GM23338 (cell line): ENCODE measurements at regions not wholly inside any gene's neighbourhood (a gene's known extent, or its start where the extent isn't known, plus 50 kb on each side); places are given as distances from the start of the nearest gene placed in this dataset.
A peak's percentile ranks its signal among the peaks of the same experiment; 100 is the strongest.

Experiments used
- ATAC-seq: fragments of 200-7000 bp; cut with Tn5 transposase; 3 replicates; pipeline ENCODE4 v1.9.1; 2020
- DNase-seq: peaks from one replicate; pipeline ENCODE4 v3.0.0-alpha.2; 2015; ENCODE audit warnings: low spot score
- H2AFZ ChIP-seq: fragments of 200-600 bp; sonication (generic); 2 replicates; pipeline ENCODE4 v1.8.0; 2016; ENCODE audit warnings: antibody characterized with exemption, mild to moderate bottlenecking, moderate library complexity
- H3F3A ChIP-seq: fragments of 200-600 bp; sonication (generic); replicated peaks from 2 replicates; pipeline ENCODE4 v1.8.0; 2017; ENCODE audit warnings: antibody characterized with exemption, mixed run types, low read depth
- H3K27ac ChIP-seq: fragments of 200-600 bp; sonication (generic); 2 replicates; pipeline ENCODE4 v1.6.1; 2016; ENCODE audit warnings: low read depth
- H3K27me3 ChIP-seq: fragments of 200-600 bp; sonication (generic); 2 replicates; pipeline ENCODE4 v1.8.0; 2016; ENCODE audit warnings: mild to moderate bottlenecking, mixed run types, moderate library complexity; ENCODE audit not compliant: insufficient read depth
- H3K36me3 ChIP-seq: fragments of 200-600 bp; sonication (generic); 2 replicates; pipeline ENCODE4 v1.8.0; 2016; ENCODE audit warnings: mild to moderate bottlenecking; ENCODE audit not compliant: insufficient read depth
- H3K4me1 ChIP-seq: fragments of 200-600 bp; sonication (generic); 2 replicates; pipeline ENCODE4 v1.8.0; 2016; ENCODE audit warnings: mild to moderate bottlenecking, moderate library complexity; ENCODE audit not compliant: insufficient read depth
- H3K4me2 ChIP-seq: fragments of 200-600 bp; sonication (generic); 2 replicates; pipeline ENCODE4 v1.7.1; 2017; ENCODE audit warnings: mixed run types
- H3K4me3 ChIP-seq: fragments of 200-600 bp; sonication (generic); 2 replicates; pipeline ENCODE4 v1.6.1; 2016; ENCODE audit warnings: mixed run types
- H3K79me2 ChIP-seq: fragments of 200-600 bp; sonication (generic); replicated peaks from 2 replicates; pipeline ENCODE4 v1.8.0; 2017; ENCODE audit warnings: mild to moderate bottlenecking; ENCODE audit not compliant: insufficient read depth
- H3K9me2 ChIP-seq: fragments of 200-600 bp; sonication (generic); 2 replicates; pipeline ENCODE4 v1.8.0; 2017; ENCODE audit not compliant: insufficient read depth
- H4K20me1 ChIP-seq: fragments of 200-600 bp; sonication (generic); replicated peaks from 2 replicates; pipeline ENCODE4 v1.8.0; 2017; ENCODE audit warnings: mild to moderate bottlenecking; ENCODE audit not compliant: insufficient read depth
- H3K27ac Mint-ChIP-seq: 2 replicates; pipeline ENCODE4 v1.8.0; 2020; ENCODE audit warnings: inconsistent platforms, mild to moderate bottlenecking, moderate library complexity, mixed read lengths
- H3K27me3 Mint-ChIP-seq: 3 replicates; pipeline ENCODE4 v1.8.0; 2022; ENCODE audit warnings: low read depth, mild to moderate bottlenecking, moderate library complexity, mixed read lengths, inconsistent platforms; ENCODE audit not compliant: insufficient read depth, poor library complexity
- H3K36me3 Mint-ChIP-seq: 3 replicates; pipeline ENCODE4 v1.8.0; 2021; ENCODE audit warnings: low read depth, mild to moderate bottlenecking, inconsistent platforms, moderate library complexity, mixed read lengths
- H3K4me1 Mint-ChIP-seq: 3 replicates; pipeline ENCODE4 v1.8.0; 2020; ENCODE audit warnings: mild to moderate bottlenecking, inconsistent platforms, mixed read lengths
- H3K4me3 Mint-ChIP-seq: 3 replicates; pipeline ENCODE4 v1.8.0; 2021; ENCODE audit warnings: moderate library complexity, mild to moderate bottlenecking, inconsistent platforms, mixed read lengths
- H3K9me3 Mint-ChIP-seq: 3 replicates; pipeline ENCODE4 v1.8.0; 2020; ENCODE audit warnings: moderate library complexity, mild to moderate bottlenecking, inconsistent platforms, mixed read lengths
- CTCF ChIP-seq, 2 experiments: fragments of 200-600 bp in 1 of 2; sonication (generic) in 1 of 2; conservative IDR thresholded peaks; 2 replicates each; pipeline versions ENCODE4 v1.5.1 to v1.6.1; 2016 to 2017; ENCODE audit warnings: antibody characterized with exemption in 2 of 2, low read depth in 2 of 2, mild to moderate bottlenecking in 2 of 2, moderate library complexity in 1 of 2
- ETS1 ChIP-seq: IDR thresholded peaks from 2 replicates; pipeline ENCODE4 v1.6.1; 2016; ENCODE audit warnings: antibody characterized with exemption
- EZH2phosphoT487 ChIP-seq: fragments of 200-600 bp; sonication (generic); IDR thresholded peaks from one replicate; pipeline ENCODE4 v1.8.1; 2018; ENCODE audit warnings: antibody characterized with exemption; ENCODE audit not compliant: unreplicated experiment
- JUNB ChIP-seq: IDR thresholded peaks from one replicate; pipeline ENCODE4 v1.6.1; 2016; ENCODE audit warnings: antibody characterized with exemption; ENCODE audit not compliant: unreplicated experiment
- NANOG ChIP-seq: IDR thresholded peaks from 2 replicates; pipeline ENCODE4 v1.6.1; 2016; ENCODE audit warnings: antibody characterized with exemption, borderline replicate concordance
- POLR2AphosphoS5 ChIP-seq: IDR thresholded peaks from 2 replicates; pipeline ENCODE4 v1.6.1; 2016; ENCODE audit warnings: antibody characterized with exemption, low read depth
- STAT1 ChIP-seq: IDR thresholded peaks from one replicate; pipeline ENCODE4 v1.6.1; 2016; ENCODE audit warnings: antibody characterized with exemption; ENCODE audit not compliant: unreplicated experiment
- ZNF331 ChIP-seq: fragments of 250-450 bp; sonication (Bioruptor Pico); IDR thresholded peaks from 2 replicates; pipeline ENCODE4 v1.5.0; 2020; ENCODE audit warnings: low read depth, mild to moderate bottlenecking, moderate library complexity

DNA sequence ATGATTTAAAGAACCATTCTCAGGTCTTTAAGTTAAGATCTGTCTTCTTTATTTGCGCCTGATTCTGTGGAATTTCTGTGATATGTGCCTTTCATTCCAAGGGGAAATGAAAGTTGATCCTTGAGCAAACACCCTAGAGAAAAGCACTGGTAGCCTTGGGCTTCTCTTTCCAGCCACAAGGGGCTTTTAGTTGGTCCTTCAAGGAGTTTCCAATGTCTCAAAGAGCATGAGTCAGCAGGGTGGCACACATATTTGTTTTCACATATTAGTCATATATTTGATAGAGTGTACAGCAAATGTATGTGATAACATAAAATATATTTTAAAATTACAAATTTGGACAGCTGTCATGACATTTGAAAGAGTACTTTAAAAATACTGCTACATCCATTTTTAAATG, 339.5 kb downstream of the TXNL1 start:
- no peaks in the 10 kb centered on the region for H3K27me3 Mint-ChIP-seq
- DNase-seq (peak; percentile 36), ATAC-seq (no peak)
- H3K4me1 Mint-ChIP-seq = peaks cover 6% of the 10 kb centered on the region; the same call in 2 of the 3 replicates
- H3K27me3 ChIP-seq = no peaks in the 10 kb centered on the region
- no peaks in the 10 kb centered on the region for H3K36me3 Mint-ChIP-seq
- no peaks in the 10 kb centered on the region for H3K36me3 ChIP-seq
- peaks cover 19% of the 10 kb centered on the region for H3K9me2 ChIP-seq
- no peak overlapping the region for H2AFZ ChIP-seq
- H3K27ac ChIP-seq = no peak overlapping the region
- no peak overlapping the region for H3K27ac Mint-ChIP-seq
- no peaks in the 10 kb centered on the region for H3K79me2 ChIP-seq
- no peak for TF ChIP-seq ZNF331 (CRISPR knock-in tag)
- TF ChIP-seq CTCF (conservative IDR thresholded peaks at IDR 0.05; ENCODE audit: low read depth in 2 of 2) = peak in 1 of 2 experiments; percentile 45; a peak in 2 of 4 replicates
- TF ChIP-seq STAT1 = no peak
- no peak for TF ChIP-seq POLR2AphosphoS5
- no peak for TF ChIP-seq JUNB
- no peak for TF ChIP-seq EZH2phosphoT487
- no peaks in the 10 kb centered on the region for H4K20me1 ChIP-seq
- no peak overlapping the region for H3K4me2 ChIP-seq
- no peaks in the 10 kb centered on the region for H3F3A ChIP-seq
- no peaks in the 10 kb centered on the region for H3K9me3 Mint-ChIP-seq
- H3K4me1 ChIP-seq = no peaks in the 10 kb centered on the region
- H3K4me3 ChIP-seq = no peak overlapping the region
- no peak overlapping the region for H3K4me3 Mint-ChIP-seq

GRCh38 chr18:56296381-56296780, 342.0 kb downstream of the TXNL1 start:
- ATAC-seq = no peak
- no peak for TF ChIP-seq EZH2phosphoT487
- no peak for TF ChIP-seq ZNF331 (CRISPR knock-in tag)
- no peak for TF ChIP-seq JUNB
- no peak for TF ChIP-seq POLR2AphosphoS5
- no peak for TF ChIP-seq ETS1
- no peak for TF ChIP-seq NANOG
- no peak overlapping the region for H3K4me3 ChIP-seq
- H3K27me3 ChIP-seq = no peaks in the 10 kb centered on the region
- H3K4me2 ChIP-seq = no peak overlapping the region
- Mint-ChIP-seq H3K4me3 (no peak overlapping the region), H3K4me1 (peaks cover 6% of the 10 kb centered on the region; the same call in 2 of the 3 replicates), H3K36me3 (no peaks in the 10 kb centered on the region), H3K27me3 (no peaks in the 10 kb centered on the region), H3K27ac (no peak overlapping the region), H3K9me3 (no peaks in the 10 kb centered on the region; the same call in 2 of the 3 replicates)
- no peak overlapping the region for H2AFZ ChIP-seq
- H3K36me3 ChIP-seq = no peaks in the 10 kb centered on the region
- no peaks in the 10 kb centered on the region for H3K4me1 ChIP-seq
- H3K79me2 ChIP-seq = no peaks in the 10 kb centered on the region
- no peaks in the 10 kb centered on the region for H4K20me1 ChIP-seq
- no peak overlapping the region for H3K27ac ChIP-seq
- no peaks in the 10 kb centered on the region for H3F3A ChIP-seq
- DNase-seq = no peak
- H3K9me2 ChIP-seq = peaks cover 19% of the 10 kb centered on the region
